NCI-H2029 (cell line): ENCODE measurements at regions not wholly inside any gene's neighbourhood (a gene's known extent, or its start where the extent isn't known, plus 50 kb on each side); places are given as distances from the start of the nearest gene placed in this dataset.

Experiments used
- DNase-seq: peaks from one replicate; lab custom pipeline; 2025; lab: John Stamatoyannopoulos, UW

DNA sequence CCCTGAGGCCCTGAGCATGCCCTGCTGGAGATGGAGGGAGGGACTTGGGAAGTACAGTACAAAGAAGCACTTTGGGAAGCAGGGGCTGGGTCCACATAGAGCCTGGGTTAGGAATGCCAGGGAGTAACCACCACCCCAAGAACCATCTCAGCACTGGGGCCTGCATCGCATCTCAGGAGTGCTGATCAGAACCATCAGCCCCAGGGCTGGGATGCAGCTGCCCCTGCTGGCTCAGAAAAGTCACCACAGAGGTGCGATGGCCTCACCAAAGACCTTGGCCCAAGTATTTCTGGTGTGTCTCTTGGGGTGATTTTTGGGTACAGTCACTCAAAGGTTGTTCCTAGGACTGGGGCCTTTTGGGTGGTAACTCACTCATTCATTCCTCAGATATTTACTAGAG, 236.8 kb upstream of the MVB12B start:
- no peak for DNase-seq

DNA sequence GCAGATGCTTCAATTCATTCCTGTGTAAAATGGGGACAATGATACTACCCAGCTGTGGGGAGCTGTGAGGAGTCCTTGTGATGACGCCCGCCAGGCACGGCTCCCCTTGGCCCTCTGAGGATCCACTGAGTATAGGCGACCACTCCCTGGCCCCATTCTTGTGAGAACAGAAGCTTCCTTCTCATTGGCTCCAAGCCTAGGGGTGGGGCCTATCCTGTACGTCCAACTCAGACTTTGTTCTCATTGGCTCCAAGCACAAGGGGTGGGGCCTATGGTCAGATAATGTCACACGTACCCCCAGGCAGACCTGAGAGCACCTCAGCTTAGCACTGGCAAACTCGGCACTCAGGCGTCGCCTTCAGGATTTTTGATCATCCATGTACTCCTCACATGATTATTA, 232.9 kb upstream of the MVB12B start:
- no peak for DNase-seq

DNA sequence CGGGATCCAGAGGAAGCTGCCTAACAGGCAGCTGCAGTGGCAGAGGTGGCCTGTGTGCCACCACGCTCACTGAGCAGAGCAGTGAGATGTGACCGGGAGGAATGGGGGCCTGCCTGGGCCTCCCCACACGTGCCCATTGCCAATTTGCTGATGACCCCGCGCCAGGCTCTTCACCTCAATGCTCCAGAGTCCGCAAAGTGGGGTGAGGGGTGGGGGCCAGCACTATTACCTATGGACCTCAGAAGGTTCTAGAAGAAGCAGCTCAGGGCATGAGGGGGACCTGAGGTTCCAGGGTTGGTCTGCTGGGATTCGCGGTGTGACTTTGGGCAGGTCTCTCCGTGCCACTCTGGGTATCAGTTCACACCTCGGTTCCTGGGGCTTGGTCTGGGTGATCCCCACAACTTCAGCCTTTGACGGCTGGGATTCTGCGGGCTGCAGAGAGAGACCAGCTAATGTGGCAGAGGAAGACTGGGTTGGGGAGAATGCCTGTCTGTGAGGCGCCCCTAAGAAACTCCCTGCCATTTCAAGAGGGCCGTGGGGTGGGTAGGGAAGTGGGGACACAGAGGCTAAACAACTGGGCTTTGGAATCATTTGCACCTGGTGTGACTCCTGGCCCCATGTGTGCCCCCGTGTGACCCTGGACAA, 231.0 kb upstream of the MVB12B start:
- DNase-seq, result no peak

DNA sequence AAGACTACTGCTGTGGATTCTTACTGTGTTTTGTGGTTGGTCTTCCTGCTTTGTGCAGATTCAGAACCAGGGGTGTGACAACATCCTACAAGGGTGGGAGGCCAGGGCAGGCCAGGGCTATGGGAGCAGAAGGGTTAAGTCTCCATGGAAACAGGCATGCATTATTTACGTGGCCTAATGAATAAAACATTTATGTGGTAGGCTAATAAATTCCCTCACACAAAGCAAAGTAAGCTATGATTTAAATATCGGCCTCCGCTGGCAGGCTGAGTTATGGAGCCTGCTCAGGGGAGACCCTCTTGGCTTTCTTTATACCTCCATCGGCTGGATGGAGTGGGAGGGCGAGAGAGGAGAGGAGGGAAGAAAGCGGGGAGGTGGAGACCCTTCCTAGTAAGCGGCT, 230.3 kb upstream of the MVB12B start:
- no peak for DNase-seq

DNA sequence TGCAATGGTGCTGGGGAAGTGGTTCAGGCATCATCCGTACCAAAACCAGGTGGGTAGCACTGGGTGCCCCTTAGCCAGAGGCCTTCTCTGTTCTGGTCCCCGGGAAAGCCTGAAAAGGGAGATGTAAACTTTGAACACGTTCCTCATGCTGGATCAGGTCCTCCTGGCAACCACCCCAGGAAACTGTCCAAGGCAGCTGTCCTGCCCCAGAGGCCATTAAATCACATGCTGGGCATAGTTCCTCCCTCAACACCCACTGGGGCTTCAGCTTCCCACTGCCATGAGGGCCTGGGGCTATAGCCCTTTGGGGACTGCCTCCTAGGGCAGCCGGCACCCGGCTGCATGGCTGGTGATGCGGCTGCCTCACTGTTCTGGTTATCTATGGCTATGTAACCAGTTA, 228.9 kb upstream of the MVB12B start:
- DNase-seq, result no peak

DNA sequence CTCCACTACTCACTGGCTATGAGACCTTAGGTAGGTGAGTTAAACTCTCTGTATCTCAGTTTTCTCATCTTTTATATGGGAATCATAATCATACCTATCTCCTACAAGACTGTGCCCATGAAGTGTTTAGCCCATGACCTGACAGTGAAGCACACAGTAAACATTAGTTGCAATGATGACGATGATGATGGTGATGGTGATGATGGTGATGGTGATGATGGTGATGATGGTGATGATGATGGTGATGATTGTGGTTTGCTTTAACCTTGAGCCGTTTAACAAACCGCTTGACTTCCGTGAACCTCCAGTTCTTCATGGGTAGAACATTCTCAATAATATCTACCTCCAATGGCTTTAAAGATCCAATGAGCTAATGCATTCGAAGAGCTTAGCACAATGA, 220.2 kb upstream of the MVB12B start:
- DNase-seq, result no peak

DNA sequence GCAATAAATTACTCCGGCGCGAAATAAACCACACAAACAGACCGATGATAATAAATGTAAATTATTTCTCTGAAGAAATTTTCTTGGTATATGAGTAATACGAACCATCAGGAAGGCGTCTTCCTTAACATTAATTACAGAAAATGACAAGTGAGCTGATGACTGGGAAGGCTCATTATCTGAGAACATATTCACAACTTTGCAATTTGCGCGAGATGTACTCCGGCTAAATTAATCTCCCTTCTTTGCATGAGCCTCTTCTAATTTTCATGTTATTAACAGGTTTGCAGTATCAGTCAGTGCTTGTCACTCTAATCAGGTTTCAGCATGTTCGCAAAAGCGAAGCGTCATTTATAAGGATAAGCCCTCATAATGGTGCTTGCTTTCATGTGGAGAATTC, 218.9 kb upstream of the MVB12B start:
- DNase-seq, result no peak

DNA sequence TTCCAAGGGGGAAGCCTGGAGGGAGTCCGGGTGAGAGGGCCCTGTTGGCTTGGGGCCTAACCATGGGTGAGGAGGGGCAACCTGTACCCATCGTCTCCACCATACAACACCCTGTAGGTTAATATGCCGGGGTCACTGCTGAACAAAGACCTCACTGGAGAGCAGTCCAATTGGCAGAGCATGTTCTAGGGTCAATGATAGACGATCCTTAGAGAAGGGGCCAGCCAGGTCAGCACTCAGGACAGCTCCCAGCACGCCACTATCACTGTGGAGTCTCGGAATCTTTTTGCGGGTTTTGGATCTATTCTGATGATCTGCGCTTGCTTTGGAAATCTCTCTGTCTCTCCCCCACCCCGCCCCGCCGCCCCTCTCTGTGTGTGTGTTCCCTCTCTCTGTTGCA, 218.4 kb upstream of the MVB12B start:
- no peak for DNase-seq

DNA sequence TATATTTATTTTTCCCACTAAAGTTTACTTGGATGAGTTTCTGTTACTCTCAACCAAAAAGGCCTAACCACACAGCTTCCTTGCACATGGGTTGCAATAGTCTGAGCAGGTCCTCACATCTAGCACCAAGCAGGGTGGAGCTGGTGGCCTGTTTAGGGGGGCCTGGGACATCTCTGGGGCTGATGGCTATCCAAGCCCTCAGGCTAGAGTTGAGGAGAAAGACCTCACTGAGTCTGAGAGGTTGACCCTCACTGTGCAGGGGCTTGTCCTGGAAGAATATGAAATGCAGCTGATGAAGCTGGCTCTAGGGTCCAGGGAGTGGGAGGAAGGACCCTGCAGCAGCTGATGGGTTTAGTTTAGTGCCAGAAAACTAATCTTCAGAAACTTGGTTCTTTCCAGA, 217.1 kb upstream of the MVB12B start:
- no peak for DNase-seq

DNA sequence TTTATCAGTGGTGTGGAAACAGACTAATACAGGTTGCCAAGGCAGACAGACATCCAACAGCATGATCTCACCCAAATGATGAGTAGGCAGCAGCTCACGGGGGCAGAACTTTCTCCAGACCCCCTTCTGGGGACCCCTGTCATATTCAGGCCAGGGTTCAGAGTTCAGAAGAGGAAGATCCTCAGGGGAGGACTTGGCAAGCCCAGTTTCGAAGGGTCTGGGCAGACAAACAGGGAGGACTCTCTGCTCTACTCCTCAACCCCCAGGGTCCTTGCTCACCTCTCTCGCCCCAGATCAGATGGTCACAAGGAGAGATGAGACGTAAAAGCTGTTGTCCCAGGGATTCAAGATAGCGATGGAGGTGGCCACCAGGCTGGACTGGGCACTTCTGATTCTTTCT, 215.1 kb upstream of the MVB12B start:
- no peak for DNase-seq

DNA sequence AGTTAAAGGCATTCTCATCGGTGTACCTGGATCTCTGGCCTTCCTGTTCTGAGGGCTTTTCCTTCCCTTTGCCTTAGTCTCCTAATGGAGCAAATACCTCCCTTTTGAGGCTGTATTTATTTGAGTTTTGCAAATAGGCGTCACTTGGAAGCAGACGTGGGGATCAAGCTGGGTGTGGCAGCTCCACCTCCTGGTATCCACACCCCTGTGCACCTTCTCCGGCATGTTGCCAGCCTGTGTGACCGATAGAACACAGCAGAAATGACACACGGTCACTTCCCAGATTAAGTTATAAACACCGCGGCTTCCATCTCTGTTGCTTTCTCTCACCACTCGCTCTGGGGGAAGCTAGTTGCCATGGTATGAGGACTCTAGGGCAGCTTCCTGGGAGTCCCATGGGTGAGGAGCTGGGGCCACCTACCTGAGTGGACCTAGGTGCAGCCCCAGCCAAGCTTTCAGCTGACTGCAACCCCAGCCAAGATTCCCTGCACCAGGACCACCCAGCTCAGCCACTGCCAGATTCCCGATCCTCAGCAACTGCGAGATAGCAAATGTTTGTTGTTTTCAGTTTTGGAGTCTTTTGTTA, 214.4 kb upstream of the MVB12B start:
- DNase-seq, result no peak

DNA sequence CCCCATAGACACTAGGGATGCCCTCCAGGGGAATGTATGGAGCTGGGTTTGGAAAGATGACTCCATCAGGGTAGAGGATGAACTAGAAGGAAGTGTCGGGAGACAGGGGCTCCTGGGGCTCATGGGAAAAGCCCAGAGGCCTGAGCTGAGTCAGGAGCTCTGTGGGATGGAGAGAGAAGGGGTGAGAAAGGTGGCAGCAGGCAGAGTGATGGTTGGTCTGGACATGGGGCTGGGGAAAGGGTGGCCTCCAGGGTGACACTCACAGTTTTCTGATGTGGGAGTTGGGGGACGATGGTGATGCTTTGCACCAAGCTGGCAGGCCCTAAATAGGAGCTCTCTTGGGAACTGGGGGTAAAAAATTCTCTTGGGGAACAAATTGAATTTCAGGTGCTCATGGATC, 213.5 kb upstream of the MVB12B start:
- no peak for DNase-seq

DNA sequence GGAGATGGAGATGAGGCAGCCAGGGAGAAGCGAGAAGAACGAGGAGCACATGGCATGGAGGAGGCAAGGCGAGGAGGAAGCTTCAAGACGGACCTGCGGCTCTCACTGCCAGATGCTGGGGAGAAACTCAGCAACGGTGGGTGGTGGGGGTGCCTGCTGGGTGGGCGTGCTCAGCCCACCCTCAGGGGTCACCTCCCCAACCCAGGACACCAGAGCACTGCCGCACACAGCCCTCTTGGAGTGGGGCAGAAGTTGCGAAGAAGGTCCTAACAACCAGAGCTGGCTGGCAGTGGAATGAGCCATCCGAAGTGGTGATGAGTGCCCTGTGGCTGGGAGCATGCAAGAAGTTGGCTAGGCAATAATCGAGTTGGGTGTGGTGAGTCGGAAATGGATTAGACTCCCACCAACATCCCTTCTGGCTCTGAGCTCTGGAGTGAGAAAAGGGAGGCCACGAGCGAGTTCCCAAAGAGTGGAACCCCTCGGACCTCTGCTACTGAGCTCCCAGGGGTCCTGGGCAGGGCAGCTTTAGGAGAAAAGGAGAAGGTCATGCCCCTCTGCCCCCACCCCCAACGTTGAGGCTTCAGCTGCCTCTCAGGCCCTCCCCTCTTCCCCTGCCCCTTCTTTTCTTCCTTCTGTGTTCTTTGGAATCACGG, 212.7 kb upstream of the MVB12B start:
- DNase-seq, result no peak

DNA sequence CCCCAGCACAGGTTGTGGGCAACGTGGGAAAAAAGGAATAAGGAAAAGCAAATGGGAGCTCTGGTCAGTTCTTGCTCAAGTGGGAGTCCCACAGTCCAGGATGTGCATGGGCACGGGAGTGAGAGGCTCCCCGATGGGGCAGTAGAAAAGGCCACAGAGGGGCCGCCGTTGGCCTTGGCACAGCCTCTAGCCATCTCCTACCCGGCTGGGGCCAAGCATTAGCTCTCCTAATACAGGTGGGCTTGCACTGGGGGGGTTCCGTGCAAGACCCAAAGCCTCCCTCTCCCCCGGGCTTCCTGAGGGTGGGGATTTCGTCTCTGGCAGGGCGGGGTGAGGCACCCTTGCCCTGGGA, 212.2 kb upstream of the MVB12B start:
- DNase-seq, result no peak

DNA sequence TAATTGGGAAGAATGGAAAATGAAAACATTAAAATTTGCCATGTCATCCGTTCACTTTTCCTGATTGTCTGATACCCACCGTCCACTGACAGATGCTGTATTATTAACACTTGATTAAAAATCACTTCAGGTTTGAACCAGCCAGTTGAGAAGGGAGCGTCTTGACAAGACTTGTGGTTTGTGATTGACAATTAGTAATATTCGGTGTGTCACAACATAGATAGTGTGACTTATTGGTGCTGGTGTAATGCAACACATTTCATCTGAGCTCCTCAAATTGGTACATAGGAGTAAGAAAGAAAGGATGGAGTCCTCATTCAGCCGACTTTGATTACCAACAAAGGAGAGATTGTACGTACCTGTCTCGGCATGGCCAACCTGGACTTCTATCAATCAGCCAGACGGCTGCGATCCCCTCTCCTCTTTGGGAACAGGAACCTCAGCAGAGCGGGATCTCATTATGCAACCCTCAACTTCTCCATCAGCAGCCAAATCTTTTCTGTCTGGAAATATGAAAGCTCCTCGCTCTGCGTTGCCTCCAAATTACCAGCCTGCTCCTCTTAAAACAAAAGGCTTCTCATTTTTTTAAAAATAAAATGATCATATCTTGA, 211.7 kb upstream of the MVB12B start:
- no peak for DNase-seq

DNA sequence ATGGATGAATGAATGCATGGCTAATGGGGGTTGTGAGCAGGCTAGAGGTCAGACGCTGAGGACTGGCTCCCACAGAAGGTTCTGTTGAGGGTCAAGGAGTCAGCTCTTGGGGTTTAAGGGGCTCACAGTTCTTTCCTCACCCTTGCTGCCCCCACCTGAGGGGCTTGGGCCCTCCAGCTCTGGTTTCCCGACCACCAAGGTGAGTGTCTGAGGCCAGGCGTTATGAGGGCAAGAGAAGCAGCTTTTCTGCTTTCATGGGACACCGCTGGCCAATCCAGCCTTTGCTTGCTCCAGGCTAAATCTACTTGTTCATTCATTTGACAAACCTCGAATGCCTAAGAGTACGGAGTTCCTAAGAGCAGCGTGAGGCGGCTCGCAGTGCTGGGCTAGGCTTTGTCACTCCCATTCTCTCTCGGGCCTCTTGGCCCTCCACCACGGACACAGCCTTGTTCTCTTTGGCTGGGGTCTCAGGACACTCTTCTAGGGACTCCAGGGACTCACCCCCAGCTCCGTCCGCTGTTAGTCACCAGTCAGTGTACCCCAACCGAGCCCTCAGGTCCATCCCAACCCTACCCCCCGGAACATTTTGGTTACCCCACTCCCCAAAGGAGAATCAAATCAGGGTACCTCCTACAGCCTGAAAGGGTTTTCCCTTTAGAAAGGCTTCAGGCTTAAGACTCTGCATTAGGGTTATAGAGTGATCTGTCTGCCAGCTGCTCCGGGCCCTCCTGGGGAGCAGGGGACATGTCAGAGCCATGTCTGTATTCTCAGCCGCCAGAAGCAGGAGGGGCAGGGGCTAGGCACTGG, 210.1 kb upstream of the MVB12B start:
- DNase-seq, result no peak

DNA sequence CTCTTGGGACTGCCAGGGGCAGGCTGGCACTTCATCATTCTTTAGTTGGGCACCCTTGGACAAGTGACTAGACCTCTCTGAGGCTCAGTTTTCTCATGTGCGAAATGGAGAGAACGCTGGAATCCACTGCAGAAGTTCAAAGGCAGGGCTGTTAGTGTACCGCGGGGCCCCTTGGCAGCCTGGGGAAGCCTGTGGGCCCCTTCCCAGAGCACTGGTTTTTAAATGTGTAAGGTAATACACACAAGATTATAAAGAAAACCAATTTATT, 209.5 kb upstream of the MVB12B start:
- DNase-seq, result no peak

DNA sequence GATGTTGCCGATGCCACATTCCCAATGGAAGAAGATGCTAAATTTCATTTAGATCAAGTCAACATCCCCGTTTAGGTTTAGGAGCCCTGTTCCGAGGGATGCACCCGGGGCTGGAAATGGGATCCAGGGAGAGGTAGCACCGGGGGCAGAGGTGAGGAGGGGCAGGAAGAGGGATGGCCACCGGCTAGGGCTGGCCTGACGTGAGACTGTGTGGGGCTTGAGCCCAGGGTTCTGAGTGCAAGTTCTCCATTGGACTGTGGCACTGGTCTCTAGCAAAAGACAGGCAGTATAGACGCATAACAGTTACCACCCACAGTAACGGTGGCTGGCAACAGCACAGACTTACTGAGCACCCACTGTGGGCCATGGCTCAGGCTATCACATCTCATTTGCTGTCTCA, 209.0 kb upstream of the MVB12B start:
- no peak for DNase-seq

DNA sequence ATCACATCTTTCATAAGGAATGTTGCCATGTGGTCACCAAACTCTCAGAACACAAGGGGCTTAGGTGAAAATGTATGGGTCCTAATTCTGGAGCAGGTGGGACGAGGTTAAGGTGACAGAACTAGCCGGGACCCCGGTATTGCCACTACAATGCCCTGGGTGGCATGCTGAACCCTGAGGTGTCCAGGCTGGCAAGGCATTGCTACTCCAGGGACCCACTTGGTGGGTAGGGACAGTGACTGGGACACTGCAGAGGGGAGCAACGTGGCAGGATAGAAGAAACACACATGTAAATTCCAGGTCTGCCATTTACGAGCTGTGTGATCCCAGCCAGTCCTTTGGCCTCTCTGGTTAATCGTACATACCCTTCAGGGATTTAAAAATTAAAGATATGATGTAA, 206.9 kb upstream of the MVB12B start:
- no peak for DNase-seq

DNA sequence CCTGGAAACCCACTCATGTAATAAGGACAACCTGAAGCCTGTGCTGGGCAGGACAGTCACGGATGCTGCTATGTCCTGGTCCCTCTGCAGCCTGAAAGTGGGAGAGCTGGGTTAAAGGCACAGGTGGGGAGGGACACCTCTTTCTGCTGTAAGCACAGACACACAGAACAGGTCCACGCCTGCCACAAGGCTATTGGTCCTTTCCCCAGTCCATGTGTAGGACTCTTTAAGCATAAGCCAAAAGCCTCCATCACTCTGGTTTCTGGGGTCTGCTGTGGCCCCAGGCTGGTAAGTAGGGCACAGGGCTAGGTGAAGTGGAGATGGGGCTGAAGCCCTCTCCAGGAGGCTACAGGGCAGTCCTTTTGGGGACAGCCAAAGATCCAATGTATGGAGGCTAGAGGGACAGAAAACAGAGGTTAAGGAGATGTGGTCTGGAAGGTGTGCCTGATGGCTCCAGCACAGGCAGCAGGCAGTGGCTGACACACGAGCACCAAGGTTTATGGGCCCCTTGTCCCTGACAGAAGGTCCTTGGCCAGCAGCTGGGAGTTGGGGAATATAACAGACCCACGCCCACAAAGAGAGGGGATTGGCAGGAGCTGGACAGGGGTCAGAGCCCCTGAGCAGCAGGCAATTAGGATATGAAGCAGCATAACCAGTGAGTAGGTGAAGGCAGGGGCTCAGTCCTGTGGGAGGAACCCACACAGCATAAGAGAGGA, 203.6 kb upstream of the MVB12B start:
- DNase-seq, result no peak

DNA sequence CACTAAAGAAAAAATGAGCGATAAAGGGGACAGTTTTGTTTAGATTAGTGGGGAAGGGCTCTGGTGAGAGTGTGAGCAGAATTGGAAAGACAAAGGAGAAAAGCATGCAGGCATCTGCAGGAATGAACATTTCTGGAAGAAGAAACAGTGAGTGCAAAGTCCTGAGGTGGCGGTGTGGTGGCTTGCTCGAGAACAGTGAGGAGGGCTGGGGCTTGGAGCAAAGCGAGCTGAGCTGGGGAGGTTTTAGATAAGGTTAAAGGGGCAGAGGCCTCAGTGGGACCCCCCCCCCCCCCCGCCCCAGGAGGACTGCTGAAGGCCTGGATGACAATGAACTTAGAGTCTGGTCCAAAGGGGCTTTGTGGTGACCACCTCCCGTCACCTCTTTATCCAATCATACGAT, 202.7 kb upstream of the MVB12B start:
- no peak for DNase-seq

DNA sequence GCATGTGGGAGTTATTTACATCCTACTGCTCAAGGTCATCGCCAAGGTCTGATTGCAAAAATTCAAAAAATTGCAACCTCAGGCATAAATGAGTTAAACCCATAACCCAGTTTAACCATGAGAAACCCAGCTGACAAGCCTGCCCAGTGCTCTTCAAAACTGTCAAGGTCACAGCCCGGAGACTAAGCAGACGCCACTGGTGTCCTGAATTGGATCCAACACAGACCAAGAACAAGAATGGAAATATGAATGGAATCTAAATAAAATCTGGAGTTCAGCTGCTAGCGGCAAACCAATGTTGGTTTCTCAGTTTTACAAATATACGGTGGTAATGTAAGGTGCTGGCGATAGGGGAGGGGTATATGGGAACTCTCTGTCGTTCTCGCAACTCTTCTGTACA, 201.5 kb upstream of the MVB12B start:
- no peak for DNase-seq
